Neural cell (in vitro differentiated cells): ENCODE measurements at regions not wholly inside any gene's neighbourhood (a gene's known extent, or its start where the extent isn't known, plus 50 kb on each side); places are given as distances from the start of the nearest gene placed in this dataset.

Experiments
- H2AFZ ChIP-seq: fragments of 200-600, 300-800 bp; sonication (generic), shearing (Covaris generic); 2 replicates; pipeline ENCODE4 v1.6.0; 2014; ENCODE audit warnings: low read depth, mild to moderate bottlenecking, antibody characterized with exemption, low read length, moderate library complexity
- H3F3A ChIP-seq: fragments of 200-600 bp; shearing (Covaris generic); 2 replicates; pipeline ENCODE4 v1.6.1; 2016; ENCODE audit warnings: mild to moderate bottlenecking, moderate library complexity, mixed read lengths, antibody characterized with exemption, low read length; ENCODE audit not compliant: insufficient read depth, poor library complexity, severe bottlenecking
- H3K27ac ChIP-seq: fragments of 200-600, 300-800 bp; sonication (generic), shearing (Covaris generic); 2 replicates; pipeline ENCODE4 v1.5.1; 2014; ENCODE audit warnings: mild to moderate bottlenecking, low read length, moderate library complexity
- H3K27me3 ChIP-seq: fragments of 300-800, 200-600 bp; sonication (generic), shearing (Covaris generic); 2 replicates; pipeline ENCODE4 v1.6.0; 2014; ENCODE audit warnings: mild to moderate bottlenecking, low read depth, low read length, moderate library complexity; ENCODE audit not compliant: insufficient read depth
- H3K36me3 ChIP-seq: fragments of 300-800, 200-600 bp; sonication (generic), shearing (Covaris generic); 2 replicates; pipeline ENCODE4 v1.5.1; 2014; ENCODE audit warnings: mild to moderate bottlenecking, antibody characterized with exemption, low read length, moderate library complexity; ENCODE audit not compliant: insufficient read depth
- H3K4me2 ChIP-seq: fragments of 300-800, 200-600 bp; sonication (generic), shearing (Covaris generic); 2 replicates; pipeline ENCODE4 v1.6.0; 2014; ENCODE audit warnings: mild to moderate bottlenecking, low read length
- H3K4me3 ChIP-seq: fragments of 300-800, 200-600 bp; sonication (generic), shearing (Covaris generic); 2 replicates; pipeline ENCODE4 v1.5.1; 2014; ENCODE audit warnings: mild to moderate bottlenecking, low read length, moderate library complexity
- H3K79me2 ChIP-seq: fragments of 200-600 bp; shearing (Covaris generic); replicated peaks from 2 replicates; pipeline ENCODE4 v1.6.0; 2014; ENCODE audit warnings: mild to moderate bottlenecking, low read length, moderate library complexity; ENCODE audit not compliant: insufficient read depth
- H3K9ac ChIP-seq: fragments of 300-800, 200-600 bp; sonication (generic), shearing (Covaris generic); 2 replicates; pipeline ENCODE4 v1.6.1; 2016; ENCODE audit warnings: mild to moderate bottlenecking, low read length, mixed read lengths
- H3K9me2 ChIP-seq: fragments of 200-600 bp; shearing (Covaris generic); 2 replicates; pipeline ENCODE4 v1.6.1; 2016; ENCODE audit warnings: mild to moderate bottlenecking, low read length, mixed read lengths; ENCODE audit not compliant: insufficient read depth
- H3K9me3 ChIP-seq: fragments of 200-600, 300-800 bp; sonication (generic), shearing (Covaris generic); 2 replicates; pipeline ENCODE4 v1.6.1; 2016; ENCODE audit warnings: mild to moderate bottlenecking, mixed run types, low read length, moderate library complexity, mixed read lengths
- H4K20me1 ChIP-seq: fragments of 200-600 bp; shearing (Covaris generic); 2 replicates; pipeline ENCODE4 v1.6.1; 2016; ENCODE audit warnings: mild to moderate bottlenecking, mixed run types; ENCODE audit not compliant: insufficient read depth
- EP300 ChIP-seq: fragments of 450-650 bp; conservative IDR thresholded peaks from 2 replicates; pipeline ENCODE4 v1.6.1; 2014; ENCODE audit warnings: antibody characterized with exemption, mild to moderate bottlenecking, moderate library complexity; ENCODE audit not compliant: poor library complexity, severe bottlenecking
- EZH2 ChIP-seq: fragments of 200-600, 300-800 bp; shearing (Covaris generic), sonication (generic); IDR thresholded peaks from 2 replicates; pipeline ENCODE4 v1.6.1; 2014; ENCODE audit warnings: antibody characterized with exemption, low read length, borderline replicate concordance, mild to moderate bottlenecking; ENCODE audit not compliant: insufficient read depth, poor library complexity, severe bottlenecking
- MXI1 ChIP-seq: fragments of 450-650 bp; conservative IDR thresholded peaks from 2 replicates; pipeline ENCODE4 v1.6.1; 2014; ENCODE audit warnings: antibody characterized with exemption, mild to moderate bottlenecking; ENCODE audit not compliant: poor library complexity, severe bottlenecking
- POLR2AphosphoS5 ChIP-seq: IDR thresholded peaks from 2 replicates; pipeline ENCODE4 v1.6.1; 2012
- RAD21 ChIP-seq: fragments of 450-650 bp; conservative IDR thresholded peaks from 2 replicates; pipeline ENCODE4 v1.6.1; 2014; ENCODE audit warnings: antibody characterized with exemption, mild to moderate bottlenecking, moderate library complexity
- SMC3 ChIP-seq: fragments of 450-650 bp; conservative IDR thresholded peaks from 2 replicates; pipeline ENCODE4 v1.6.1; 2014; ENCODE audit warnings: antibody characterized with exemption, mild to moderate bottlenecking, moderate library complexity; ENCODE audit not compliant: poor library complexity
- TAF1 ChIP-seq: IDR thresholded peaks from 2 replicates; pipeline ENCODE4 v1.6.1; 2012; ENCODE audit warnings: low read depth
- TF ChIP-seq, protein P1 (sequence below): fragments of 450-650 bp; IDR thresholded peaks from 2 replicates; pipeline ENCODE4 v1.5.1; 2014; ENCODE audit warnings: antibody characterized with exemption, mild to moderate bottlenecking, moderate library complexity; ENCODE audit not compliant: poor library complexity, severe bottlenecking
- TF ChIP-seq, protein P2 (sequence below): IDR thresholded peaks from 2 replicates; pipeline ENCODE4 v1.6.1; 2012; ENCODE audit warnings: borderline replicate concordance

DNA sequence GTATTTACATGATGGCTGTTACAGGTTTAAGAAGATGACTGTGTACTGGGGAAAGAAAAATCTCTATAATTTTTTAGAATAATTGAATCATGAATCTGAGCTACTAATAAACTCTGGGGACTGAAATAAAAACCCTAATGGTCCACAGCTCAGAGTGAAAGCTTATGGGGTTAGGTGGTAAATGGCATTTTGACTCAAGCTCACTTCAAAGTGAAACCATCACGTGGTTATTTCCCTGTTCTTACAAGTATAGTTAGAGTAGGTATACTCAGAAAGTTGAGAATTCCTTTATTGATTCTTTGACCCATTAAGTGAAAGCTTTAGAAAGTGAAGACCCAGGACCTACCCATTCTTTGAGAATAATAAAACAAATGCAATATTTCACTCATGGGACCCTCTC lies 626.2 kb upstream of the SETBP1 start:
- H3K9ac ChIP-seq = no peak overlapping the region
- no peak for TF ChIP-seq SMC3
- TF ChIP-seq EZH2 = no peak
- TF ChIP-seq, protein P1, sequence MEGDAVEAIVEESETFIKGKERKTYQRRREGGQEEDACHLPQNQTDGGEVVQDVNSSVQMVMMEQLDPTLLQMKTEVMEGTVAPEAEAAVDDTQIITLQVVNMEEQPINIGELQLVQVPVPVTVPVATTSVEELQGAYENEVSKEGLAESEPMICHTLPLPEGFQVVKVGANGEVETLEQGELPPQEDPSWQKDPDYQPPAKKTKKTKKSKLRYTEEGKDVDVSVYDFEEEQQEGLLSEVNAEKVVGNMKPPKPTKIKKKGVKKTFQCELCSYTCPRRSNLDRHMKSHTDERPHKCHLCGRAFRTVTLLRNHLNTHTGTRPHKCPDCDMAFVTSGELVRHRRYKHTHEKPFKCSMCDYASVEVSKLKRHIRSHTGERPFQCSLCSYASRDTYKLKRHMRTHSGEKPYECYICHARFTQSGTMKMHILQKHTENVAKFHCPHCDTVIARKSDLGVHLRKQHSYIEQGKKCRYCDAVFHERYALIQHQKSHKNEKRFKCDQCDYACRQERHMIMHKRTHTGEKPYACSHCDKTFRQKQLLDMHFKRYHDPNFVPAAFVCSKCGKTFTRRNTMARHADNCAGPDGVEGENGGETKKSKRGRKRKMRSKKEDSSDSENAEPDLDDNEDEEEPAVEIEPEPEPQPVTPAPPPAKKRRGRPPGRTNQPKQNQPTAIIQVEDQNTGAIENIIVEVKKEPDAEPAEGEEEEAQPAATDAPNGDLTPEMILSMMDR = no peak
- no peak for TF ChIP-seq POLR2AphosphoS5
- TF ChIP-seq, protein P2, sequence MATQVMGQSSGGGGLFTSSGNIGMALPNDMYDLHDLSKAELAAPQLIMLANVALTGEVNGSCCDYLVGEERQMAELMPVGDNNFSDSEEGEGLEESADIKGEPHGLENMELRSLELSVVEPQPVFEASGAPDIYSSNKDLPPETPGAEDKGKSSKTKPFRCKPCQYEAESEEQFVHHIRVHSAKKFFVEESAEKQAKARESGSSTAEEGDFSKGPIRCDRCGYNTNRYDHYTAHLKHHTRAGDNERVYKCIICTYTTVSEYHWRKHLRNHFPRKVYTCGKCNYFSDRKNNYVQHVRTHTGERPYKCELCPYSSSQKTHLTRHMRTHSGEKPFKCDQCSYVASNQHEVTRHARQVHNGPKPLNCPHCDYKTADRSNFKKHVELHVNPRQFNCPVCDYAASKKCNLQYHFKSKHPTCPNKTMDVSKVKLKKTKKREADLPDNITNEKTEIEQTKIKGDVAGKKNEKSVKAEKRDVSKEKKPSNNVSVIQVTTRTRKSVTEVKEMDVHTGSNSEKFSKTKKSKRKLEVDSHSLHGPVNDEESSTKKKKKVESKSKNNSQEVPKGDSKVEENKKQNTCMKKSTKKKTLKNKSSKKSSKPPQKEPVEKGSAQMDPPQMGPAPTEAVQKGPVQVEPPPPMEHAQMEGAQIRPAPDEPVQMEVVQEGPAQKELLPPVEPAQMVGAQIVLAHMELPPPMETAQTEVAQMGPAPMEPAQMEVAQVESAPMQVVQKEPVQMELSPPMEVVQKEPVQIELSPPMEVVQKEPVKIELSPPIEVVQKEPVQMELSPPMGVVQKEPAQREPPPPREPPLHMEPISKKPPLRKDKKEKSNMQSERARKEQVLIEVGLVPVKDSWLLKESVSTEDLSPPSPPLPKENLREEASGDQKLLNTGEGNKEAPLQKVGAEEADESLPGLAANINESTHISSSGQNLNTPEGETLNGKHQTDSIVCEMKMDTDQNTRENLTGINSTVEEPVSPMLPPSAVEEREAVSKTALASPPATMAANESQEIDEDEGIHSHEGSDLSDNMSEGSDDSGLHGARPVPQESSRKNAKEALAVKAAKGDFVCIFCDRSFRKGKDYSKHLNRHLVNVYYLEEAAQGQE = no peak
- TF ChIP-seq TAF1 = no peak
- TF ChIP-seq EP300 = no peak
- TF ChIP-seq RAD21 = no peak
- no peaks in the 10 kb centered on the region for H3K9me2 ChIP-seq
- no peaks in the 10 kb centered on the region for H3F3A ChIP-seq
- H3K36me3 ChIP-seq = no peaks in the 10 kb centered on the region
- no peak overlapping the region for H2AFZ ChIP-seq
- no peak overlapping the region for H3K4me3 ChIP-seq
- no peaks in the 10 kb centered on the region for H3K79me2 ChIP-seq
- H3K4me2 ChIP-seq = no peak overlapping the region
- H3K27me3 ChIP-seq = no peaks in the 10 kb centered on the region
- H4K20me1 ChIP-seq = no peaks in the 10 kb centered on the region
- no peaks in the 10 kb centered on the region for H3K9me3 ChIP-seq
- H3K27ac ChIP-seq = no peak overlapping the region

DNA sequence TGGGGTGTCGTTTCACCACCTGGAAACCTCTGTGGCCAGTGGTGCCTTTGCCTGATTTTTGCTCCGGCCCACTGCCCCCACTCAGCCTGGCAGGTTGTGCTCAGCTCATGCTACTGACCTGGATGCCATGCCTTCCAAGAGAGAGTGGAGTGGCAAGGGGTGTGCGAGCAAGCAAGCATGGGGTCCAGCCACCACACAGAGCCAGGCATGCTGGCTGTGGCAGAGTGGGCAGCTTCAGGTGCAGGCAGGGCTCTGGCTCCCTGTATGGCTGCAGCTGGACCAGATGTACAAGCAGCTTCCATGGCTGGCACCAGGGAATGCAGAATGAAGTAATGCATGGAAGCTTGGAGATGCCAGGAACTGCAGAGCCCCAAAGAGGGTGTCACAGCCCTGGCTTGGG lies 620.5 kb upstream of the SETBP1 start:
- Histone ChIP-seq H3K79me2 (no peaks in the 10 kb centered on the region), H2AFZ (no peak overlapping the region), H3F3A (no peaks in the 10 kb centered on the region), H4K20me1 (no peaks in the 10 kb centered on the region), H3K9me2 (no peaks in the 10 kb centered on the region), H3K9ac (no peak overlapping the region), H3K4me2 (no peak overlapping the region), H3K27me3 (no peaks in the 10 kb centered on the region), H3K27ac (no peak overlapping the region), H3K36me3 (no peaks in the 10 kb centered on the region), H3K9me3 (no peaks in the 10 kb centered on the region), H3K4me3 (no peak overlapping the region)
- TF ChIP-seq EZH2 (no peak), SMC3 (no peak), EP300 (no peak), TAF1 (no peak), MXI1 (no peak), RAD21 (no peak), POLR2AphosphoS5 (no peak)
- TF ChIP-seq, protein P1 = no peak
- TF ChIP-seq, protein P2 = no peak
